GM19239 (cell line): ENCODE measurements at regions not wholly inside any gene's neighbourhood (a gene's known extent, or its start where the extent isn't known, plus 50 kb on each side); places are given as distances from the start of the nearest gene placed in this dataset.

Experiments
- DNase-seq: peaks from one replicate; pipeline ENCODE4 v3.0.0; 2011; ENCODE audit warnings: low spot score; ENCODE audit not compliant: insufficient read length
- FAIRE-seq: peaks from 2 replicates; lab custom pipeline; 2011; peaks lifted over from hg19 to GRCh38; lab: Jason Lieb, UNC

GRCh38 chr5:74927336-74927735 is 61.1 kb upstream of the FAM169A start:
- no peak for FAIRE-seq
- no peak for DNase-seq

GRCh38 chr5:74919487-74919886 is 53.3 kb upstream of the FAM169A start:
- DNase-seq, result peak; percentile 20
- FAIRE-seq, result peak; percentile 51

- no peak for FAIRE-seq
- no peak for DNase-seq
Observed at GRCh38 chr5:74919041-74919440, 52.9 kb upstream of the FAM169A start.

GRCh38 chr5:74918232-74918669 is 52.1 kb upstream of the FAM169A start:
- DNase-seq, result no peak
- FAIRE-seq, result no peak

GRCh38 chr5:74916831-74917710 is 50.9 kb upstream of the FAM169A start:
- no peak for DNase-seq
- no peak for FAIRE-seq
